RPMI8226 (cell line): ENCODE measurements at regions not wholly inside any gene's neighbourhood (a gene's known extent, or its start where the extent isn't known, plus 50 kb on each side); places are given as distances from the start of the nearest gene placed in this dataset.
A peak's percentile ranks its signal among the peaks of the same experiment; 100 is the strongest.
"Not testable (repeated sequence)": the region's sequence is repeated elsewhere in the genome, so short reads cannot be mapped to it uniquely, and the experiment has no call there.

Source experiments
- DNase-seq: peaks from one replicate; pipeline ENCODE4 v3.0.0-alpha.2; 2015

DNA sequence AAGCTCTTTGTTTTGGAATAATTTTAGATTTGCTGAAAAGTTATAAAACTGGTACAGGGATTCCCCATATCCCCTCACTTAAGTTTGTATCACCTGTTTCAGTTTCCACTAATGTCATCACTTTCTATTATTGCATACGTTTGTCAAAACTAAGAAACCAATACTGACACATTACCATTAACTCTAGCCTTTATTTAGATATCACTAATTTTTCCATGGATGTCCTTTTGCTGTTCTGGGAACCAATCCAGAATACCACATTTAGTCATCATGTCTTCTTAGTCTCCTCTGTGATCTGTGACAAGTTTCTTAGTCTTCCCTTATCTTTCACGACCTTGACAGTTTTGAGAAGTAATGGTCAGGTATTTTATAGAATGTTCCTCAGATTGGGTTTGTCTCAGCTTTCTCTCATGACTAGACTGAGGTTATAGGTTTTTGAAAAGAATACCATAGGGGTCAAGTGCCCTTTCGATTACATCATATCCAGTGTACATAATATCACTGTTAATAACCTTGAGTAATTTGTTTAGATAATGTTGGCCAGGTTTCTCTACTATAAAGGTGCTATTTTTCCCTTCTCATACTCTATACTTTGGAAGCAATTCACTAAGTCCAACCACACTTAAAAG, 51.9 kb upstream of the NMUR2 start:
- DNase-seq = no peak

DNA sequence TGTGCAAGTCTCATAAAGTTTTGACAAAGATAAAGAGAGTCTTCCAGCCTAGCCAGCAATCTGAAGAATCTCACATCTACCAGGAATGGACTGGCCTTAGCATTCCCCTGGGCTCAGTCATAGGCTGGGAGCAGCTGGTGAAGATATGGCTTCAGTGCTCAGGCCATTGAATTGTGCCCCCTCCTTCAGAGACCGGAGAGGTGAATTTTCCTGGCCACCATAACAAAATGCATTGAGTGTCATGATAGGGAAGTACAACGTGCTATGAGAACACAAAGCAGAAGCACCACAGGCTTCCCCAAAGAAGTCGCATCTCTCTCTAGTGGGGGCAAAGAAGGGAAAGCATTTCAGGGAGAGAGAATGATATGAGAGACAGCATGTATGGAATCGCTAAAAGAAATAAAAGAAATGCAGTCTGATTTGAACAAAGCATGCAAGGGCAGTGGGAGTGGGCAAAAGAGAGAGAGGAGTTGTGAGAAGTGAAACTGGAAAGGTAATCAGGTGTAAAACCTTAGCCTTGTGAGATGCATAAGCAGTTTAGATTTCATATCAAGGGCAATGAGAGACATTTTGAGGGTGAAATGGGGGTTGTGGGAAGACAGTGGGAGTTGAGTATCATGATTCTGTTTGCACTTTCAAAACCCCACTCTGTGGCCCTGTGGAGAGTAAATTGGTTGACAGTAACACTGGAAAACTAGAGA, 57.1 kb upstream of the NMUR2 start:
- no peak for DNase-seq

DNA sequence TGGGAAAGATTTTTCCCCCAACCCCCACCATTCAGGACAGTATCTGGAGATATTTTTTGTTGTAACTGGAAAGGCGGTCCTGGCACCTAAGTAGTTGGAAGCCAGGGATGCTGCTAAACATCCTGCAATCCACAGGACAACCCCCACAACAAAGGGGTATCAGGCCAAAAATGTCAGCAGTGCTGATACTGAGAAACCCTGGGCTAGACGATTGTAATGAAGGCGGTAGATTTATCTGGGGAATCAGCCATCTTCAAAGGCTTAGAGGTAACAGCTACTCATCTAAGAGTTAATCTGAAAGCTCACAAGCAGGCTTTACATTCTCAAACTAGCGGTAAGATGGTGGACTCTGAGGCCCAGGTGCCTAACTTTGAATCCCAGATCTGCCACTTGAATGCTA, 59.0 kb upstream of the NMUR2 start:
- no peak for DNase-seq

DNA sequence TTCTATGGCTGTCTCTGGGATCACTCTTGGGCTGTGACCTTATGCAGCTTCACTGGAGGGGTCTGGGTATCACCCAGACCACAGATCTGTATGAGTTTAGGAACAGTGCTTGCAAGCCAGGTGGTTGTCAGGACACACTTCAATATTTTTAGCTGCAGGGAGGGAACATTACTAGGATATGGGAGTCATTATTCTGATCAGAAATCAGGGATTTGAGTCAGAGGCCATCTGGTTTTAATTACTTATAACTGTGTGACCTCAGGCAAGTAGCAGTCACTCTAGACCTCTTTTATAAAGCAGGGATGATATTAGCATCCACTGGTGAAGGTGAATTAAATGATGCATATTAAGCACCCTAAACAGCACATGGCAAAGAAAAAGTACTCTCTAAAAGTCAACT, 60.1 kb upstream of the NMUR2 start:
- no peak for DNase-seq

GRCh38 chr5:152466085-152466745, 61.1 kb upstream of the NMUR2 start:
- DNase-seq = no peak

GRCh38 chr5:152470167-152470566, 65.1 kb upstream of the NMUR2 start:
- DNase-seq = no peak

DNA sequence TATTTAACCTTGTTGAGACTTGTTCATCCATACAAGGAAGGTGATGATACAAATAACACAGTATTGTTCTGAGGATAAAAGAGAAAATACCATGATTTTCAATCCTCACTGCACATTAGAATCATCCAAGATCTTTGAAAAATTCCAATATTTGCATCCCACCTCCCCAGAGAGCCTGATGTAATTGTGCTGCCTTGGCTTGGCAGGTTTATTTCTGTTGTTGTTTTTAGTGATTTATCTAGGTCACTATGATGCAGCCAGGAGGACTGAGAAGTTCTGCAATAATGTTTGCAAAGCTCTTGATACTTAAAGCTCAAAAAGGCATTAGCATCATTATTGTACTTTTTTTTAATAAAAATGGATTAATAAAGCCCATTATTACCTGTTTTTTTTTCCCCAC, 67.0 kb upstream of the NMUR2 start:
- DNase-seq = no peak

- no peak for DNase-seq
Measured at GRCh38 chr5:152474961-152475360, 69.9 kb upstream of the NMUR2 start.

DNA sequence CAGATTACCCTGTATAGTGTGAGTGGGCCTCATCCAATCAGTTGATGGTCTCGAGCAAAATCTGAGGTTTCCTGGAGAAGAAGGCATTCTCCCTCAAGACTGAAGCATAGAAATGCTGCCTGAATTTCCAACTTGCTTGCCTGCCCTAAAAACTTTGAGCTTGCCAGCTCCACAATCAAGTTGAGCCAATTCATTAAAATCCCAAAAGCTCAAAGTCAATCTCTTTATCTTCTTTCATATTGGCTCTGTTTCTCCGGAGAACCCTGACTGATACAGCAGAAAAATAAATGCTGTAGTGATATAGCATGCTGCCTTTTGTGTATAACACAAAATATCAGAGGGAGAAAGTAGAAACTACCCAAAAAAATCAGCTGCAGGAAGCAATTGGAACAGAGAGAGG, 72.5 kb upstream of the NMUR2 start:
- no peak for DNase-seq

DNA sequence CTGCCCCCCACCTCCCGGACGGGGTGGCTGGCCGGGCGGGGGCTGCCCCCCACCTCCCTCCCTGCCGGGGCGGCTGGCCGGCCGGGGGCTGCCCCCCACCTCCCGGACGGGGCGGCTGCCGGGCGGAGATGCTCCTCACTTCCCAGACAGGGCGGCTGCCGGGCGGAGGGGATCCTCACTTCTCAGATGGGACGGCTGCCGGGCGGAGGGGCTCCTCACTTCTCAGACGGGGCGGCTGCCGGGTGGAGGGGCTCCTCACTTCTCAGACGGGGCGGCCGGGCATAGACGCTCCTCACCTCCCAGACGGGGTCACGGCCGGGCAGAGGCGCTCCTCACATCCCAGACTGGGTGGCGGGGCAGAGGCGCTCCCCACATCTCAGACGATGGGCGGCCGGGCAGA, 74.8 kb upstream of the NMUR2 start:
- not testable (repeated sequence) for DNase-seq

- not testable (repeated sequence) for DNase-seq
Measured at GRCh38 chr5:152480677-152481076, 75.6 kb upstream of the NMUR2 start.

GRCh38 chr5:152487130-152487529, 82.1 kb upstream of the NMUR2 start:
- DNase-seq = no peak

DNA sequence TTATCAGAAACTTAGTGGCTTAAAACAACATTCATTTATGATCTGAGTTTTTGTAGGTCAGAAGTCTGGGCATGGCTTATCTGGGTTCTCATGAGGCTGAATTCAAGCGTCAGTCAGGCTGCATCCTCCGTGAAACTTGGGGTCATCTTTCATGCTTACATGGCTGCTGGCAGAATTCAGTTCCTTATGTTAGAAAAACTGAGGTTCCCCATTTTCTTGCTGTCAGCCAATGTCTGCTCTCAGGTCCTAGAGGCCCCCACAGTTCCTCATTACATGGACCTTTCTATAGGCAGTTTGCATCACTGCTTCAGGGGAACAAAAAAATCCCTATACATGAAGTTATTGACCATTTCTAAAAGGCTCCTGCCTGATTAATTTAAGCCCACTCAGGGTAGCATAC, 83.8 kb upstream of the NMUR2 start:
- no peak for DNase-seq

DNA sequence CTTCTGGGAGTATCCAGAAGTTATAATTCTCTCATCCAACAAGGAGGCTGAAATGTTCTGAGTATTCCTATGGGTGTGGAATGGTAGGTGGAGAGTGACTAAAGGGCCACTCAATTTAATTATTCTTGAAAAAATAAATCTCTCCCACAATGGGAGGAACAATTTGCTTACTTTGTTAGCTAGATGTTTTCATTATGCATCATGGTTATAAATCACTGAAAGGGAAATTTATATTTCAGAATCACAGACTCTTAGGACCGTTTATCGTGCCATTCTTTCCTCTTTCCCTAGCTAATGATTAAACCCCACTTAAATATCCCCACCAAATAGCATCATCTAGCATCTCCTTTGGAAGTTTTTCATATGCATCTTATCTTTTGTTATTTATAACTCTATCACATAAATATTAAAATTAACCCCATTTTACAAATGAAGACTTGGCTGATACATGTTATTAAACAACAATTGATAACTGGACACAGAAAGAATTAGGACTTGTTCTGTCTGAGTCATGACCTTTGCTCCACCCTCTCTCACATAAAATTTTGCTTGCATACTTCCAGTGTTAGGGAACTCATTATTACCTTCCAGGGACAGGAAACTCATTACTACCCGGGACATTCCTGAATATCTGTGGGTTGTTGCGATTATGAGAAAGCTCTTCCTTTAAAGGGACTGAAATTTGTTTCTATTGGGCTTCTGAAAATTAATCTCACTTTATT, 94.9 kb upstream of the NMUR2 start:
- DNase-seq = no peak

- no peak for DNase-seq
Measured at GRCh38 chr5:152501294-152501693, 96.2 kb upstream of the NMUR2 start.

- DNase-seq = no peak
Measured at GRCh38 chr5:152503206-152503605, 98.1 kb upstream of the NMUR2 start.

DNA sequence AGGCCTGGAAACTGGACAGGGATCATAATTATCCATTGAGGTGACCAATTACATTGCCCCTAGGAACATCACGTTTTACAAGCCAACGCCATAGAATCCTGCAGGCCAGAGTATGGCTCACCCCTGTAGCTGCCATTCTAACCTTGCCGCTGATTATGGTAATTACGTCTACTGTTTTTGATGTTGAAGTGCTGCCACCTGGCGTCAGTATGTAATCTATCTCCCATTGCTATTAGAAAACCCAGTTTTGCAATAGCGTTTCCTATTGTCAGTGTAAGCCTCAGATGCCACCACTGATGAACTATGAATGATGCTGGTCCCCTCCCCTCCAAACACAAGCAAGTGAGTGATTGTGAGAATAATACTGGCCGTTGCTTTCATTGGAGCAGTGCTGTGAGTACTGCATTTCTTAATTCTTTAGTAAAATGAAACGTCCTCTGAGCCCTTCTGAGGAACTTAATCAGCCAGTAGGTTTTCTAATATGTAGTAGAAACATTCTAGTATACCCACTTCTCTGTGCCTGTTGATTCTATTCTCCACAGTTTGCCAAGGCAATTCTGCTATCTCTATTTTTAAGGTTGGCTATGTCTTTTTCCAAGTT, 100.5 kb upstream of the NMUR2 start:
- peak; percentile 57 for DNase-seq

- DNase-seq = no peak
Measured at GRCh38 chr5:152511120-152511519, 106.0 kb upstream of the NMUR2 start.

- no peak for DNase-seq
Measured at GRCh38 chr5:152511531-152512132, 106.6 kb upstream of the NMUR2 start.

DNA sequence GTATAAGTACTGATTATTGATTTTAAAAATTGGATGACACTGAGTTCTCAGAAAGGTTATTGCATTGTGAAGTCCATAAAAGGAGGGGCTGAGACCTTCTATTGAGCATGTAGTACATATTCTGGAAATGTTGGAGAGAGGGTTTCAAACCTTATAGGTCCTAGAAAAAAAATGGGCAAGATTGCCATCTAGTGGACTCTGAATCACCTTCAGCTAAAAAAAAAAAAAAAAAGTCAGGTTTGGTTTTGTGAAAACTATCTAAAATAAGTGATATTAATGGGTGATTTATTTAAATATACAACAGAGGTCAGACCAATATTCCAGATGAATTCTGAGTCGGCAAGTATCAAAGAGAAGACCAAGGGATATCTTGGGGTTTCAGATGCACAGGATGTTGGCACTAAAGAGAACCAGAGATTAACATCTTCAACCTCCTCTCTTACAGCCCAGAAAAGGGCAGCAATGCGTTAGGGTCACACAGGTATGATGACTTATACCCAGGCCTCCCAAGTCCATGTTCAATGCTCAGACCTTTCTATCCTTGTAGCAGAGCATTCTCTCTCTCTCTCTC, 109.8 kb upstream of the NMUR2 start:
- peak; percentile 32 for DNase-seq

DNA sequence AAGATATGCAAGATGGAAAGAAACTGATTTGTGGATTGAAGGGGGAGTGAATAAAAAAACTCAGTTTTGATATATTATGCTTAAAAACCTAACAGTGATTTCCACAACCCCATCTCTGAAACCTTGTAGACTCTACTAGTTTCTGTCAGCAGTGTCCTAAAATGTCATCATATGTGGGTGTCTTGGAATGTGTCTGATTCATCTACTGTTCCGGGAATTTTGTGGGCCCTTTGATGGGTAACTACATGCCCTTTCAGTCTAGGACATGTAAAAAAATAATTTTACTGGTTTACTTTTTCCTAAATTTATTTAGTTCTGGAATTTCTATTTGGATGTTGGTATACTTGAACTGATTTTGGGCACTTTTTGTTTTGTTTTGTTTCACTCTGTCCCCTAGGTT, 118.9 kb upstream of the NMUR2 start:
- DNase-seq = no peak

- DNase-seq = no peak
Measured at GRCh38 chr5:152527358-152528052, 122.4 kb upstream of the NMUR2 start.
